Dendritic cell treated with granulocyte-macrophage colony-stimulating factor and Interleukin-4, amounts not matched to agents 40 ng/mL and 50 ng/mL, for 4 days (primary cell): ENCODE measurements at regions not wholly inside any gene's neighbourhood (a gene's known extent, or its start where the extent isn't known, plus 50 kb on each side); places are given as distances from the start of the nearest gene placed in this dataset.

ENCODE experiments used
- H3K27ac Mint-ChIP-seq: one replicate; pipeline ENCODE4 v1.8.0; 2022; ENCODE audit warnings: mild to moderate bottlenecking, mixed read lengths
- H3K27me3 Mint-ChIP-seq: one replicate; pipeline ENCODE4 v1.8.0; 2022; ENCODE audit warnings: mild to moderate bottlenecking, mixed read lengths
- H3K36me3 Mint-ChIP-seq: one replicate; pipeline ENCODE4 v1.8.0; 2022; ENCODE audit warnings: low read depth, mixed read lengths
- H3K4me1 Mint-ChIP-seq: one replicate; pipeline ENCODE4 v1.8.0; 2022; ENCODE audit warnings: low read depth, mixed read lengths
- H3K4me3 Mint-ChIP-seq: one replicate; pipeline ENCODE4 v1.8.0; 2022; ENCODE audit warnings: mild to moderate bottlenecking, moderate library complexity, mixed read lengths
- H3K9me3 Mint-ChIP-seq: one replicate; pipeline ENCODE4 v1.8.0; 2022; ENCODE audit warnings: mixed read lengths
- intact Hi-C: fragments of 100-400 bp; cut with micrococcal nuclease; formaldehyde crosslinking; loops from one replicate; pipeline ENCODE4 v1.15.0; 2022

GRCh38 chr6:16851044-16851540, 89.8 kb upstream of the ATXN1 start:
- peak overlapping the region; percentile 94 for H3K27ac Mint-ChIP-seq
- no peaks in the 10 kb centered on the region for H3K9me3 Mint-ChIP-seq
- peaks cover 79% of the 10 kb centered on the region for H3K4me1 Mint-ChIP-seq
- no peaks in the 10 kb centered on the region for H3K36me3 Mint-ChIP-seq
- H3K27me3 Mint-ChIP-seq = no peaks in the 10 kb centered on the region
- H3K4me3 Mint-ChIP-seq = no peak overlapping the region
- intact Hi-C loops = loop anchor here (1.0 to 10.0 kb wide), 2 partner anchors 26 to 54 kb away; no protein-coding TSS in a partner anchor

GRCh38 chr6:16850681-16851026, 89.4 kb upstream of the ATXN1 start:
- Mint-ChIP-seq H3K27ac (peak overlapping the region; percentile 94), H3K4me1 (peaks cover 74% of the 10 kb centered on the region), H3K9me3 (no peaks in the 10 kb centered on the region), H3K27me3 (no peaks in the 10 kb centered on the region), H3K4me3 (peak overlapping the region; percentile 63), H3K36me3 (no peaks in the 10 kb centered on the region)
- intact Hi-C loops = loop anchor here (1.0 to 10.0 kb wide), 2 partner anchors 25 to 54 kb away; no protein-coding TSS in a partner anchor

GRCh38 chr6:16849988-16850680, 88.9 kb upstream of the ATXN1 start:
- intact Hi-C loops = loop anchor here (10.0 kb wide), 1 partner anchor 55 kb away; no protein-coding TSS in a partner anchor
- Mint-ChIP-seq H3K9me3 (no peaks in the 10 kb centered on the region), H3K27ac (peak overlapping the region; percentile 94), H3K4me3 (peak overlapping the region; percentile 63), H3K36me3 (no peaks in the 10 kb centered on the region), H3K4me1 (peaks cover 69% of the 10 kb centered on the region), H3K27me3 (no peaks in the 10 kb centered on the region)

- Mint-ChIP-seq H3K9me3 (no peaks in the 10 kb centered on the region), H3K36me3 (no peaks in the 10 kb centered on the region), H3K27ac (peak overlapping the region; percentile 94), H3K27me3 (no peaks in the 10 kb centered on the region), H3K4me3 (no peak overlapping the region), H3K4me1 (peaks cover 62% of the 10 kb centered on the region)
- intact Hi-C loops = no loop called here
Observed at GRCh38 chr6:16849280-16849987, 88.2 kb upstream of the ATXN1 start.

GRCh38 chr6:16846399-16846778, 85.1 kb upstream of the ATXN1 start:
- intact Hi-C loops = no loop called here
- H3K9me3 Mint-ChIP-seq = no peaks in the 10 kb centered on the region
- H3K4me3 Mint-ChIP-seq = no peak overlapping the region
- H3K4me1 Mint-ChIP-seq = peaks cover 52% of the 10 kb centered on the region
- no peak overlapping the region for H3K27ac Mint-ChIP-seq
- H3K36me3 Mint-ChIP-seq = no peaks in the 10 kb centered on the region
- H3K27me3 Mint-ChIP-seq = no peaks in the 10 kb centered on the region

- no peak overlapping the region for H3K4me3 Mint-ChIP-seq
- intact Hi-C loops = no loop called here
- H3K27me3 Mint-ChIP-seq = no peaks in the 10 kb centered on the region
- H3K9me3 Mint-ChIP-seq = no peaks in the 10 kb centered on the region
- H3K36me3 Mint-ChIP-seq = no peaks in the 10 kb centered on the region
- H3K27ac Mint-ChIP-seq = peak overlapping the region; percentile 85
- H3K4me1 Mint-ChIP-seq = peaks cover 47% of the 10 kb centered on the region
Observed at GRCh38 chr6:16844183-16844582, 82.9 kb upstream of the ATXN1 start.

- intact Hi-C loops = no loop called here
- Mint-ChIP-seq H3K27me3 (no peaks in the 10 kb centered on the region), H3K9me3 (no peaks in the 10 kb centered on the region), H3K36me3 (no peaks in the 10 kb centered on the region), H3K27ac (no peak overlapping the region), H3K4me3 (no peak overlapping the region), H3K4me1 (peaks cover 34% of the 10 kb centered on the region)
Observed at GRCh38 chr6:16842676-16843075, 81.4 kb upstream of the ATXN1 start.

GRCh38 chr6:16841241-16841640, 80.0 kb upstream of the ATXN1 start:
- peaks cover 45% of the 10 kb centered on the region for H3K4me1 Mint-ChIP-seq
- H3K27ac Mint-ChIP-seq = peak overlapping the region; percentile 73
- intact Hi-C loops = no loop called here
- H3K36me3 Mint-ChIP-seq = no peaks in the 10 kb centered on the region
- no peaks in the 10 kb centered on the region for H3K9me3 Mint-ChIP-seq
- H3K4me3 Mint-ChIP-seq = no peak overlapping the region
- no peaks in the 10 kb centered on the region for H3K27me3 Mint-ChIP-seq

- Mint-ChIP-seq H3K27ac (peak overlapping the region; percentile 73), H3K4me1 (peaks cover 50% of the 10 kb centered on the region), H3K9me3 (no peaks in the 10 kb centered on the region), H3K4me3 (no peak overlapping the region), H3K27me3 (no peaks in the 10 kb centered on the region), H3K36me3 (no peaks in the 10 kb centered on the region)
- intact Hi-C loops = no loop called here
Observed at GRCh38 chr6:16840725-16841124, 79.5 kb upstream of the ATXN1 start.

GRCh38 chr6:16840291-16840690, 79.0 kb upstream of the ATXN1 start:
- Mint-ChIP-seq H3K27me3 (no peaks in the 10 kb centered on the region), H3K36me3 (no peaks in the 10 kb centered on the region), H3K4me1 (peaks cover 51% of the 10 kb centered on the region), H3K27ac (peak overlapping the region; percentile 73), H3K4me3 (no peak overlapping the region), H3K9me3 (no peaks in the 10 kb centered on the region)
- intact Hi-C loops = no loop called here

GRCh38 chr6:16839631-16840179, 78.4 kb upstream of the ATXN1 start:
- peak overlapping the region; percentile 73 for H3K27ac Mint-ChIP-seq
- H3K36me3 Mint-ChIP-seq = no peaks in the 10 kb centered on the region
- H3K4me1 Mint-ChIP-seq = peaks cover 51% of the 10 kb centered on the region
- H3K4me3 Mint-ChIP-seq = no peak overlapping the region
- intact Hi-C loops = no loop called here
- no peaks in the 10 kb centered on the region for H3K27me3 Mint-ChIP-seq
- no peaks in the 10 kb centered on the region for H3K9me3 Mint-ChIP-seq

- peaks cover 43% of the 10 kb centered on the region for H3K4me1 Mint-ChIP-seq
- intact Hi-C loops = no loop called here
- H3K36me3 Mint-ChIP-seq = no peaks in the 10 kb centered on the region
- peak overlapping the region; percentile 82 for H3K27ac Mint-ChIP-seq
- no peaks in the 10 kb centered on the region for H3K9me3 Mint-ChIP-seq
- no peaks in the 10 kb centered on the region for H3K27me3 Mint-ChIP-seq
- no peak overlapping the region for H3K4me3 Mint-ChIP-seq
Observed at GRCh38 chr6:16837217-16837972, 76.1 kb upstream of the ATXN1 start.

- intact Hi-C loops = no loop called here
- Mint-ChIP-seq H3K4me1 (peaks cover 52% of the 10 kb centered on the region), H3K27me3 (no peaks in the 10 kb centered on the region), H3K36me3 (no peaks in the 10 kb centered on the region), H3K27ac (peak overlapping the region; percentile 82), H3K9me3 (no peaks in the 10 kb centered on the region), H3K4me3 (no peak overlapping the region)
Observed at GRCh38 chr6:16836144-16836981, 75.1 kb upstream of the ATXN1 start.
